ENCODE measurements at regions not wholly inside any gene's neighbourhood (a gene's known extent, or its start where the extent isn't known, plus 50 kb on each side); places are given as distances from the start of the nearest gene placed in this dataset.

GRCh38 chr14:97536421-97536820 lies 739.2 kb downstream of the VRK1 start:
- no peak overlapping the region for H3K4me2 ChIP-seq (ENCODE audit: low read length)
- H3K4me3 ChIP-seq (ENCODE audit: low read length), result no peak overlapping the region
- no peaks in the 10 kb centered on the region for H4K20me1 ChIP-seq (ENCODE audit: insufficient read depth)
- no peak overlapping the region for H3K9ac ChIP-seq (ENCODE audit: low read length)
- no peaks in the 10 kb centered on the region for H3K9me3 ChIP-seq (ENCODE audit: low read length)
- no peaks in the 10 kb centered on the region for H3F3A ChIP-seq (ENCODE audit: insufficient read depth, low read length, poor library complexity, severe bottlenecking)
- H3K79me2 ChIP-seq (replicated peaks; ENCODE audit: insufficient read depth, low read length), result no peaks in the 10 kb centered on the region
- TF ChIP-seq SMC3 (conservative IDR thresholded peaks at IDR 0.05; ENCODE audit: poor library complexity) (no peak), EP300 (conservative IDR thresholded peaks at IDR 0.05; ENCODE audit: poor library complexity, severe bottlenecking) (no peak), RAD21 (conservative IDR thresholded peaks at IDR 0.05) (no peak), POLR2AphosphoS5 (IDR thresholded peaks at IDR 0.05) (no peak), MXI1 (conservative IDR thresholded peaks at IDR 0.05; ENCODE audit: poor library complexity, severe bottlenecking) (no peak), REST (IDR thresholded peaks at IDR 0.05; ENCODE audit: borderline replicate concordance) (no peak), TAF1 (IDR thresholded peaks at IDR 0.05; ENCODE audit: low read depth) (no peak), CTCF (IDR thresholded peaks at IDR 0.05; ENCODE audit: poor library complexity, severe bottlenecking) (no peak), EZH2 (IDR thresholded peaks at IDR 0.05; ENCODE audit: borderline replicate concordance, insufficient read depth, low read length, poor library complexity, severe bottlenecking) (no peak)
- H3K27me3 ChIP-seq (ENCODE audit: insufficient read depth, low read depth, low read length), result no peaks in the 10 kb centered on the region
- no peaks in the 10 kb centered on the region for H3K9me2 ChIP-seq (ENCODE audit: insufficient read depth, low read length)
- H2AFZ ChIP-seq (ENCODE audit: low read depth, low read length), result no peak overlapping the region
- no peaks in the 10 kb centered on the region for H3K36me3 ChIP-seq (ENCODE audit: insufficient read depth, low read length)
- H3K27ac ChIP-seq (ENCODE audit: low read length), result no peak overlapping the region

GRCh38 chr14:97538749-97539410 lies 741.7 kb downstream of the VRK1 start:
- no peaks in the 10 kb centered on the region for H3K79me2 ChIP-seq (replicated peaks; ENCODE audit: insufficient read depth, low read length)
- TF ChIP-seq RAD21 (conservative IDR thresholded peaks at IDR 0.05) (no peak), CTCF (IDR thresholded peaks at IDR 0.05; ENCODE audit: poor library complexity, severe bottlenecking) (no peak), MXI1 (conservative IDR thresholded peaks at IDR 0.05; ENCODE audit: poor library complexity, severe bottlenecking) (no peak), EZH2 (IDR thresholded peaks at IDR 0.05; ENCODE audit: borderline replicate concordance, insufficient read depth, low read length, poor library complexity, severe bottlenecking) (no peak), REST (IDR thresholded peaks at IDR 0.05; ENCODE audit: borderline replicate concordance) (no peak), POLR2AphosphoS5 (IDR thresholded peaks at IDR 0.05) (no peak), SMC3 (conservative IDR thresholded peaks at IDR 0.05; ENCODE audit: poor library complexity) (no peak), EP300 (conservative IDR thresholded peaks at IDR 0.05; ENCODE audit: poor library complexity, severe bottlenecking) (no peak), TAF1 (IDR thresholded peaks at IDR 0.05; ENCODE audit: low read depth) (no peak)
- H3K4me2 ChIP-seq (ENCODE audit: low read length), result no peak overlapping the region
- H3K27me3 ChIP-seq (ENCODE audit: insufficient read depth, low read depth, low read length), result no peaks in the 10 kb centered on the region
- no peaks in the 10 kb centered on the region for H3K9me2 ChIP-seq (ENCODE audit: insufficient read depth, low read length)
- no peaks in the 10 kb centered on the region for H3K36me3 ChIP-seq (ENCODE audit: insufficient read depth, low read length)
- H3F3A ChIP-seq (ENCODE audit: insufficient read depth, low read length, poor library complexity, severe bottlenecking), result no peaks in the 10 kb centered on the region
- no peak overlapping the region for H3K27ac ChIP-seq (ENCODE audit: low read length)
- no peak overlapping the region for H2AFZ ChIP-seq (ENCODE audit: low read depth, low read length)
- no peaks in the 10 kb centered on the region for H3K9me3 ChIP-seq (ENCODE audit: low read length)
- no peak overlapping the region for H3K9ac ChIP-seq (ENCODE audit: low read length)
- no peaks in the 10 kb centered on the region for H4K20me1 ChIP-seq (ENCODE audit: insufficient read depth)
- no peak overlapping the region for H3K4me3 ChIP-seq (ENCODE audit: low read length)

Data from neural cell (in vitro differentiated cells).